GM23338 (cell line): ENCODE measurements at regions not wholly inside any gene's neighbourhood (a gene's known extent, or its start where the extent isn't known, plus 50 kb on each side); places are given as distances from the start of the nearest gene placed in this dataset.

ENCODE experiments used
- ATAC-seq: fragments of 200-7000 bp; cut with Tn5 transposase; 3 replicates; pipeline ENCODE4 v1.9.1; 2020
- DNase-seq: peaks from one replicate; pipeline ENCODE4 v3.0.0-alpha.2; 2015; ENCODE audit warnings: low spot score
- H2AFZ ChIP-seq: fragments of 200-600 bp; sonication (generic); 2 replicates; pipeline ENCODE4 v1.8.0; 2016; ENCODE audit warnings: antibody characterized with exemption, mild to moderate bottlenecking, moderate library complexity
- H3F3A ChIP-seq: fragments of 200-600 bp; sonication (generic); replicated peaks from 2 replicates; pipeline ENCODE4 v1.8.0; 2017; ENCODE audit warnings: antibody characterized with exemption, mixed run types, low read depth
- H3K27ac ChIP-seq: fragments of 200-600 bp; sonication (generic); 2 replicates; pipeline ENCODE4 v1.6.1; 2016; ENCODE audit warnings: low read depth
- H3K27me3 ChIP-seq: fragments of 200-600 bp; sonication (generic); 2 replicates; pipeline ENCODE4 v1.8.0; 2016; ENCODE audit warnings: mild to moderate bottlenecking, mixed run types, moderate library complexity; ENCODE audit not compliant: insufficient read depth
- H3K36me3 ChIP-seq: fragments of 200-600 bp; sonication (generic); 2 replicates; pipeline ENCODE4 v1.8.0; 2016; ENCODE audit warnings: mild to moderate bottlenecking; ENCODE audit not compliant: insufficient read depth
- H3K4me1 ChIP-seq: fragments of 200-600 bp; sonication (generic); 2 replicates; pipeline ENCODE4 v1.8.0; 2016; ENCODE audit warnings: mild to moderate bottlenecking, moderate library complexity; ENCODE audit not compliant: insufficient read depth
- H3K4me2 ChIP-seq: fragments of 200-600 bp; sonication (generic); 2 replicates; pipeline ENCODE4 v1.7.1; 2017; ENCODE audit warnings: mixed run types
- H3K4me3 ChIP-seq: fragments of 200-600 bp; sonication (generic); 2 replicates; pipeline ENCODE4 v1.6.1; 2016; ENCODE audit warnings: mixed run types
- H3K79me2 ChIP-seq: fragments of 200-600 bp; sonication (generic); replicated peaks from 2 replicates; pipeline ENCODE4 v1.8.0; 2017; ENCODE audit warnings: mild to moderate bottlenecking; ENCODE audit not compliant: insufficient read depth
- H3K9me2 ChIP-seq: fragments of 200-600 bp; sonication (generic); 2 replicates; pipeline ENCODE4 v1.8.0; 2017; ENCODE audit not compliant: insufficient read depth
- H4K20me1 ChIP-seq: fragments of 200-600 bp; sonication (generic); replicated peaks from 2 replicates; pipeline ENCODE4 v1.8.0; 2017; ENCODE audit warnings: mild to moderate bottlenecking; ENCODE audit not compliant: insufficient read depth
- H3K27ac Mint-ChIP-seq: 2 replicates; pipeline ENCODE4 v1.8.0; 2020; ENCODE audit warnings: inconsistent platforms, mild to moderate bottlenecking, moderate library complexity, mixed read lengths
- H3K27me3 Mint-ChIP-seq: 3 replicates; pipeline ENCODE4 v1.8.0; 2022; ENCODE audit warnings: low read depth, mild to moderate bottlenecking, moderate library complexity, mixed read lengths, inconsistent platforms; ENCODE audit not compliant: insufficient read depth, poor library complexity
- H3K36me3 Mint-ChIP-seq: 3 replicates; pipeline ENCODE4 v1.8.0; 2021; ENCODE audit warnings: low read depth, mild to moderate bottlenecking, inconsistent platforms, moderate library complexity, mixed read lengths
- H3K4me1 Mint-ChIP-seq: 3 replicates; pipeline ENCODE4 v1.8.0; 2020; ENCODE audit warnings: mild to moderate bottlenecking, inconsistent platforms, mixed read lengths
- H3K4me3 Mint-ChIP-seq: 3 replicates; pipeline ENCODE4 v1.8.0; 2021; ENCODE audit warnings: moderate library complexity, mild to moderate bottlenecking, inconsistent platforms, mixed read lengths
- H3K9me3 Mint-ChIP-seq: 3 replicates; pipeline ENCODE4 v1.8.0; 2020; ENCODE audit warnings: moderate library complexity, mild to moderate bottlenecking, inconsistent platforms, mixed read lengths
- CREB1 ChIP-seq: fragments of 250-450 bp; sonication (Bioruptor Pico); IDR thresholded peaks from 2 replicates; pipeline ENCODE4 v1.5.0; 2020; ENCODE audit warnings: low read depth, mild to moderate bottlenecking, moderate library complexity
- CTCF ChIP-seq, 2 experiments: fragments of 200-600 bp in 1 of 2; sonication (generic) in 1 of 2; conservative IDR thresholded peaks; 2 replicates each; pipeline versions ENCODE4 v1.5.1 to v1.6.1; 2016 to 2017; ENCODE audit warnings: antibody characterized with exemption in 2 of 2, low read depth in 2 of 2, mild to moderate bottlenecking in 2 of 2, moderate library complexity in 1 of 2
- ETS1 ChIP-seq: IDR thresholded peaks from 2 replicates; pipeline ENCODE4 v1.6.1; 2016; ENCODE audit warnings: antibody characterized with exemption
- EZH2 ChIP-seq: fragments of 200-600 bp; sonication (generic); IDR thresholded peaks from one replicate; pipeline ENCODE4 v1.8.0; 2017; ENCODE audit warnings: antibody characterized with exemption, mild to moderate bottlenecking, low read depth; ENCODE audit not compliant: unreplicated experiment
- EZH2phosphoT487 ChIP-seq: fragments of 200-600 bp; sonication (generic); IDR thresholded peaks from one replicate; pipeline ENCODE4 v1.8.1; 2018; ENCODE audit warnings: antibody characterized with exemption; ENCODE audit not compliant: unreplicated experiment
- JUNB ChIP-seq: IDR thresholded peaks from one replicate; pipeline ENCODE4 v1.6.1; 2016; ENCODE audit warnings: antibody characterized with exemption; ENCODE audit not compliant: unreplicated experiment
- NANOG ChIP-seq: IDR thresholded peaks from 2 replicates; pipeline ENCODE4 v1.6.1; 2016; ENCODE audit warnings: antibody characterized with exemption, borderline replicate concordance
- POLR2AphosphoS5 ChIP-seq: IDR thresholded peaks from 2 replicates; pipeline ENCODE4 v1.6.1; 2016; ENCODE audit warnings: antibody characterized with exemption, low read depth
- REST ChIP-seq: IDR thresholded peaks from one replicate; pipeline ENCODE4 v1.6.1; 2018; ENCODE audit warnings: antibody characterized with exemption; ENCODE audit not compliant: unreplicated experiment
- STAT1 ChIP-seq: IDR thresholded peaks from one replicate; pipeline ENCODE4 v1.6.1; 2016; ENCODE audit warnings: antibody characterized with exemption; ENCODE audit not compliant: unreplicated experiment
- ZNF114 ChIP-seq: fragments of 250-450 bp; sonication (Bioruptor Pico); IDR thresholded peaks from 2 replicates; pipeline ENCODE4 v1.5.0; 2020; ENCODE audit warnings: mild to moderate bottlenecking, moderate library complexity
- ZNF331 ChIP-seq: fragments of 250-450 bp; sonication (Bioruptor Pico); IDR thresholded peaks from 2 replicates; pipeline ENCODE4 v1.5.0; 2020; ENCODE audit warnings: low read depth, mild to moderate bottlenecking, moderate library complexity
- ZNF462 ChIP-seq: fragments of 250-450 bp; sonication (Bioruptor Pico); IDR thresholded peaks from 2 replicates; pipeline ENCODE4 v1.5.0; 2020; ENCODE audit warnings: mild to moderate bottlenecking, moderate library complexity

GRCh38 chr1:58000116-58000515, 546.4 kb downstream of the OMA1 start:
- peaks cover 52% of the 10 kb centered on the region for H3K4me1 Mint-ChIP-seq
- H2AFZ ChIP-seq, result no peak overlapping the region
- no peak overlapping the region for H3K4me2 ChIP-seq
- peaks cover 9% of the 10 kb centered on the region for H3K9me3 Mint-ChIP-seq
- H3K36me3 Mint-ChIP-seq, result peaks cover 12% of the 10 kb centered on the region; the same call in 2 of the 3 replicates
- H3K79me2 ChIP-seq, result no peaks in the 10 kb centered on the region
- H3K27ac ChIP-seq, result no peak overlapping the region
- no peak overlapping the region for H3K27ac Mint-ChIP-seq
- H3K9me2 ChIP-seq, result no peaks in the 10 kb centered on the region
- H4K20me1 ChIP-seq, result no peaks in the 10 kb centered on the region
- DNase-seq (no peak), ATAC-seq (no peak)
- peaks cover 10% of the 10 kb centered on the region for H3F3A ChIP-seq
- H3K27me3 ChIP-seq, result no peaks in the 10 kb centered on the region; the same call in 1 of the 2 replicates
- no peak overlapping the region for H3K4me3 ChIP-seq
- no peaks in the 10 kb centered on the region for H3K36me3 ChIP-seq
- no peaks in the 10 kb centered on the region for H3K27me3 Mint-ChIP-seq
- TF ChIP-seq NANOG, result no peak
- TF ChIP-seq ZNF331, result no peak
- no peak for TF ChIP-seq POLR2AphosphoS5
- no peak for TF ChIP-seq ETS1
- TF ChIP-seq REST, result no peak
- TF ChIP-seq CTCF (conservative IDR thresholded peaks at IDR 0.05; ENCODE audit: low read depth in 2 of 2), result no peak
- TF ChIP-seq EZH2phosphoT487, result no peak
- TF ChIP-seq ZNF462, result no peak
- TF ChIP-seq EZH2, result no peak
- TF ChIP-seq JUNB, result no peak
- TF ChIP-seq CREB1 (CRISPR knock-in tag), result no peak
- no peak for TF ChIP-seq ZNF114
- no peak for TF ChIP-seq STAT1
- H3K4me3 Mint-ChIP-seq, result no peak overlapping the region
- H3K4me1 ChIP-seq, result peaks cover 45% of the 10 kb centered on the region
